Stomach (tissue), 4 donors: ENCODE measurements at regions not wholly inside any gene's neighbourhood (a gene's known extent, or its start where the extent isn't known, plus 50 kb on each side); places are given as distances from the start of the nearest gene placed in this dataset.

ENCODE experiments used
- EP300 ChIP-seq: sonication (generic); formaldehyde crosslinking; IDR thresholded peaks from one replicate; pipeline ENCODE4 v1.6.1; 2017; ENCODE audit warnings: antibody characterized with exemption
- POLR2A ChIP-seq, 4 donors: fragments of 450-650 bp; IDR thresholded peaks; one replicate each; pipeline ENCODE4 v1.6.1; 2016; ENCODE audit warnings: antibody characterized with exemption in 4 of 4, control low read depth in 2 of 4, mild to moderate bottlenecking in 1 of 4, moderate library complexity in 1 of 4
- POLR2AphosphoS5 ChIP-seq, 3 donors: sonication (generic); formaldehyde crosslinking; IDR thresholded peaks; one replicate each; pipeline ENCODE4 v1.6.1; 2016; ENCODE audit warnings: antibody characterized with exemption in 3 of 3
- TF ChIP-seq, protein P1 (sequence below), 7 experiments: fragments of 450-650 bp in 4 of 7; fragments of 200-600 bp in 3 of 7; sonication (generic) in 3 of 7; IDR thresholded peaks; one replicate each; pipeline ENCODE4 v1.5.1; 2016 to 2019; ENCODE audit warnings: antibody characterized with exemption in 7 of 7, control low read depth in 2 of 7, mild to moderate bottlenecking in 1 of 7

- TF ChIP-seq POLR2A (IDR thresholded peaks at IDR 0.05) (no peak), POLR2AphosphoS5 (IDR thresholded peaks at IDR 0.05) (no peak), EP300 (no peak)
- TF ChIP-seq, protein P1, sequence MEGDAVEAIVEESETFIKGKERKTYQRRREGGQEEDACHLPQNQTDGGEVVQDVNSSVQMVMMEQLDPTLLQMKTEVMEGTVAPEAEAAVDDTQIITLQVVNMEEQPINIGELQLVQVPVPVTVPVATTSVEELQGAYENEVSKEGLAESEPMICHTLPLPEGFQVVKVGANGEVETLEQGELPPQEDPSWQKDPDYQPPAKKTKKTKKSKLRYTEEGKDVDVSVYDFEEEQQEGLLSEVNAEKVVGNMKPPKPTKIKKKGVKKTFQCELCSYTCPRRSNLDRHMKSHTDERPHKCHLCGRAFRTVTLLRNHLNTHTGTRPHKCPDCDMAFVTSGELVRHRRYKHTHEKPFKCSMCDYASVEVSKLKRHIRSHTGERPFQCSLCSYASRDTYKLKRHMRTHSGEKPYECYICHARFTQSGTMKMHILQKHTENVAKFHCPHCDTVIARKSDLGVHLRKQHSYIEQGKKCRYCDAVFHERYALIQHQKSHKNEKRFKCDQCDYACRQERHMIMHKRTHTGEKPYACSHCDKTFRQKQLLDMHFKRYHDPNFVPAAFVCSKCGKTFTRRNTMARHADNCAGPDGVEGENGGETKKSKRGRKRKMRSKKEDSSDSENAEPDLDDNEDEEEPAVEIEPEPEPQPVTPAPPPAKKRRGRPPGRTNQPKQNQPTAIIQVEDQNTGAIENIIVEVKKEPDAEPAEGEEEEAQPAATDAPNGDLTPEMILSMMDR (IDR thresholded peaks at IDR 0.05), result no peak
These were observed 91.2 kb upstream of the CNOT2 start for GRCh38 chr12:70151993-70152392.
